ENCODE measurements at regions not wholly inside any gene's neighbourhood (a gene's known extent, or its start where the extent isn't known, plus 50 kb on each side); places are given as distances from the start of the nearest gene placed in this dataset.

GRCh38 chr7:88665892-88666514, 93.5 kb upstream of the ZNF804B start:
- TF ChIP-seq CTCF (conservative IDR thresholded peaks at IDR 0.05 in 1 of 2, IDR thresholded peaks at IDR 0.05 in 1 of 2; ENCODE audit: low read depth in 1 of 2, low read length in 2 of 2) (no peak), EZH2 (IDR thresholded peaks at IDR 0.05; ENCODE audit: low read length, missing control alignments) (no peak)

Measured in fibroblast of lung (primary cell).